SK-N-SH (cell line): ENCODE measurements at regions not wholly inside any gene's neighbourhood (a gene's known extent, or its start where the extent isn't known, plus 50 kb on each side); places are given as distances from the start of the nearest gene placed in this dataset.

Source experiments
- CTCF ChIP-seq: fragments of 200-600 bp; sonication (generic); IDR thresholded peaks from 2 replicates; pipeline ENCODE4 v1.6.1; 2017; ENCODE audit warnings: antibody characterized with exemption, mild to moderate bottlenecking, moderate library complexity
- FOXM1 ChIP-seq: IDR thresholded peaks from 2 replicates; pipeline ENCODE4 v1.4.0; 2012; ENCODE audit warnings: low read depth, mild to moderate bottlenecking
- MAX ChIP-seq: IDR thresholded peaks from 2 replicates; pipeline ENCODE4 v1.4.0; 2012; ENCODE audit warnings: low read depth
- PBX3 ChIP-seq: IDR thresholded peaks from 2 replicates; pipeline ENCODE4; 2012
- SIN3A ChIP-seq: IDR thresholded peaks from 2 replicates; pipeline ENCODE4 v1.6.1; 2012; ENCODE audit warnings: low read depth, mild to moderate bottlenecking, low read length, moderate library complexity, borderline replicate concordance
- TAF1 ChIP-seq: IDR thresholded peaks from 2 replicates; pipeline ENCODE4 v1.6.1; 2012; ENCODE audit warnings: low read depth, mild to moderate bottlenecking, low read length, moderate library complexity, borderline replicate concordance
- USF1 ChIP-seq: IDR thresholded peaks from 2 replicates; pipeline ENCODE4 v1.4.0; 2012; ENCODE audit warnings: low read depth, borderline replicate concordance
- TF ChIP-seq, protein P1 (sequence below): fragments of 150-350 bp; IDR thresholded peaks from 2 replicates; pipeline ENCODE4 v1.6.1; 2017; ENCODE audit warnings: antibody characterized with exemption, low read length, low read depth, borderline replicate concordance

DNA sequence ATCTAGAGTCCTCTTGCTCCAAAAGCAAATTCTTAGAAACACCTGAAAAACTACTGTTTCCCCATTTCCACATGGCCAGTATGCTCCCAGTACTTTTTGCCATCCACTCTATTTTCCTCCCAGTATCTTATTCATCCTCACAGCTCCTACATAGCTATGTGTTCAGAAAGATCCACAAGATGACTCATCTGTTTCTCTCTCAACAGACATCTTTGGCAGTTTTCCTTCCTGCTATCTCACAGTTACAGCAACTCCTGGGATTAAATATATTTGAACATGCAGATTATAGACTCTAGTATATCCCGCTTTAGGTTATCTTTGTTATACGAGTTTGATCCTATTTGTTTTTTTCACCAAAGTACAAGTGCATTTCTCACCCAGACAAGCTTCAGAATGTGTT, 675.6 kb upstream of the POT1 start:
- no peak for TF ChIP-seq CTCF
- no peak for TF ChIP-seq MAX
- TF ChIP-seq PBX3 = no peak
- TF ChIP-seq TAF1 = no peak
- no peak for TF ChIP-seq FOXM1
- no peak for TF ChIP-seq USF1
- TF ChIP-seq, protein P1, sequence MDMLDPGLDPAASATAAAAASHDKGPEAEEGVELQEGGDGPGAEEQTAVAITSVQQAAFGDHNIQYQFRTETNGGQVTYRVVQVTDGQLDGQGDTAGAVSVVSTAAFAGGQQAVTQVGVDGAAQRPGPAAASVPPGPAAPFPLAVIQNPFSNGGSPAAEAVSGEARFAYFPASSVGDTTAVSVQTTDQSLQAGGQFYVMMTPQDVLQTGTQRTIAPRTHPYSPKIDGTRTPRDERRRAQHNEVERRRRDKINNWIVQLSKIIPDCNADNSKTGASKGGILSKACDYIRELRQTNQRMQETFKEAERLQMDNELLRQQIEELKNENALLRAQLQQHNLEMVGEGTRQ = no peak
- no peak for TF ChIP-seq SIN3A
